Erythroblast (primary cell): ENCODE measurements at regions not wholly inside any gene's neighbourhood (a gene's known extent, or its start where the extent isn't known, plus 50 kb on each side); places are given as distances from the start of the nearest gene placed in this dataset.

Source experiments
- GATA1 ChIP-seq: IDR thresholded peaks from 2 replicates; pipeline ENCODE4 v1.6.1; 2011; ENCODE audit warnings: low read depth, mild to moderate bottlenecking, control low read depth, low read length, moderate library complexity
- POLR2A ChIP-seq: IDR thresholded peaks from 2 replicates; pipeline ENCODE4 v1.6.1; 2011; ENCODE audit warnings: mild to moderate bottlenecking, low read length

DNA sequence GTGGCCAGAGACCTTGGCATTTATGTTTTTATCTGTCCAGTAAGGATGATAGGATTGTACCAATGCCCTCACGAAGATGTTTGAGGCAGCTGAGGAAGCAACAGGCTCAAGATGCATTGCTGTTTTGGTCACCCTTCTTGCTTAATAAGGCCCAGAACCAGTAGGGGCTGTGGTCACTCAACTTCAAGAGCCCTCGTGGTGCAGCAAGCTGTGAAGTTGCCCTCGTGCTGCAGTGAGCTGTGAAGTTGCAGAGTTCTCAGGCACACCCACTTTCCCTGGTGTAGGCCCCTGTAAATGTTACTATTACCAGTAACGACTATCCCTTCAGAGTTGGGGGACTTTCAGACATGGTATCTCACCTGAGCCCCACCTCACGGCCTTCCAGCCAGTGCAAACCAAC lies 207.6 kb upstream of the LYZL1 start:
- TF ChIP-seq POLR2A (no peak), GATA1 (no peak)
